Neutrophil (primary cell): ENCODE measurements at regions not wholly inside any gene's neighbourhood (a gene's known extent, or its start where the extent isn't known, plus 50 kb on each side); places are given as distances from the start of the nearest gene placed in this dataset.
"Not testable (repeated sequence)": the region's sequence is repeated elsewhere in the genome, so short reads cannot be mapped to it uniquely, and the experiment has no call there.

ENCODE experiments used
- H3K27ac ChIP-seq: fragments of 200-600 bp; sonication (generic); 2 replicates; pipeline ENCODE4 v1.5.1; 2016; ENCODE audit warnings: mild to moderate bottlenecking, moderate library complexity
- H3K27me3 ChIP-seq: fragments of 200-600 bp; sonication (generic); 2 replicates; pipeline ENCODE4 v1.6.0; 2016; ENCODE audit warnings: mild to moderate bottlenecking
- H3K36me3 ChIP-seq: fragments of 200-600 bp; sonication (generic); 2 replicates; pipeline ENCODE4 v1.5.1; 2017
- H3K4me1 ChIP-seq, 2 experiments: fragments of 200-600 bp in 1 of 2; sonication (generic) in 1 of 2; 1 replicate in 1 of 2; 2 replicates in 1 of 2; pipeline versions ENCODE4 v1.5.1 to v1.6.1; 2013 to 2016; ENCODE audit warnings: low read depth in 1 of 2, low read length in 1 of 2, mild to moderate bottlenecking in 1 of 2, moderate library complexity in 1 of 2; ENCODE audit not compliant: control insufficient read depth in 1 of 2, insufficient read depth in 1 of 2
- H3K4me3 ChIP-seq, 2 experiments: fragments of 200-600 bp in 1 of 2; sonication (generic) in 1 of 2; 1 replicate in 1 of 2; 2 replicates in 1 of 2; pipeline ENCODE4 v1.5.1; 2013 to 2016; ENCODE audit warnings: low read depth in 1 of 2, low read length in 1 of 2, mild to moderate bottlenecking in 1 of 2, moderate library complexity in 1 of 2
- H3K9me3 ChIP-seq: fragments of 200-600 bp; sonication (generic); 2 replicates; pipeline ENCODE4 v1.5.1; 2016
- TF ChIP-seq, protein P1 (sequence below): fragments of 200-600 bp; sonication (generic); IDR thresholded peaks from 2 replicates; pipeline ENCODE4 v1.5.1; 2016; ENCODE audit warnings: antibody characterized with exemption

- Histone ChIP-seq H3K4me3 (no peak overlapping the region), H3K27me3 (no peaks in the 10 kb centered on the region), H3K27ac (no peak overlapping the region), H3K9me3 (no peaks in the 10 kb centered on the region), H3K4me1 (no peaks in the 10 kb centered on the region), H3K36me3 (no peaks in the 10 kb centered on the region)
- TF ChIP-seq, protein P1, sequence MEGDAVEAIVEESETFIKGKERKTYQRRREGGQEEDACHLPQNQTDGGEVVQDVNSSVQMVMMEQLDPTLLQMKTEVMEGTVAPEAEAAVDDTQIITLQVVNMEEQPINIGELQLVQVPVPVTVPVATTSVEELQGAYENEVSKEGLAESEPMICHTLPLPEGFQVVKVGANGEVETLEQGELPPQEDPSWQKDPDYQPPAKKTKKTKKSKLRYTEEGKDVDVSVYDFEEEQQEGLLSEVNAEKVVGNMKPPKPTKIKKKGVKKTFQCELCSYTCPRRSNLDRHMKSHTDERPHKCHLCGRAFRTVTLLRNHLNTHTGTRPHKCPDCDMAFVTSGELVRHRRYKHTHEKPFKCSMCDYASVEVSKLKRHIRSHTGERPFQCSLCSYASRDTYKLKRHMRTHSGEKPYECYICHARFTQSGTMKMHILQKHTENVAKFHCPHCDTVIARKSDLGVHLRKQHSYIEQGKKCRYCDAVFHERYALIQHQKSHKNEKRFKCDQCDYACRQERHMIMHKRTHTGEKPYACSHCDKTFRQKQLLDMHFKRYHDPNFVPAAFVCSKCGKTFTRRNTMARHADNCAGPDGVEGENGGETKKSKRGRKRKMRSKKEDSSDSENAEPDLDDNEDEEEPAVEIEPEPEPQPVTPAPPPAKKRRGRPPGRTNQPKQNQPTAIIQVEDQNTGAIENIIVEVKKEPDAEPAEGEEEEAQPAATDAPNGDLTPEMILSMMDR, result no peak
These were observed 73.5 kb upstream of the VCAM1 start for GRCh38 chr1:100646001-100646400.

GRCh38 chr1:100649146-100649545, 70.4 kb upstream of the VCAM1 start:
- no peaks in the 10 kb centered on the region for H3K4me1 ChIP-seq
- H3K36me3 ChIP-seq, result no peaks in the 10 kb centered on the region
- H3K9me3 ChIP-seq, result no peaks in the 10 kb centered on the region
- H3K4me3 ChIP-seq, result no peak overlapping the region
- no peaks in the 10 kb centered on the region for H3K27me3 ChIP-seq
- no peak overlapping the region for H3K27ac ChIP-seq
- TF ChIP-seq, protein P1, result no peak

DNA sequence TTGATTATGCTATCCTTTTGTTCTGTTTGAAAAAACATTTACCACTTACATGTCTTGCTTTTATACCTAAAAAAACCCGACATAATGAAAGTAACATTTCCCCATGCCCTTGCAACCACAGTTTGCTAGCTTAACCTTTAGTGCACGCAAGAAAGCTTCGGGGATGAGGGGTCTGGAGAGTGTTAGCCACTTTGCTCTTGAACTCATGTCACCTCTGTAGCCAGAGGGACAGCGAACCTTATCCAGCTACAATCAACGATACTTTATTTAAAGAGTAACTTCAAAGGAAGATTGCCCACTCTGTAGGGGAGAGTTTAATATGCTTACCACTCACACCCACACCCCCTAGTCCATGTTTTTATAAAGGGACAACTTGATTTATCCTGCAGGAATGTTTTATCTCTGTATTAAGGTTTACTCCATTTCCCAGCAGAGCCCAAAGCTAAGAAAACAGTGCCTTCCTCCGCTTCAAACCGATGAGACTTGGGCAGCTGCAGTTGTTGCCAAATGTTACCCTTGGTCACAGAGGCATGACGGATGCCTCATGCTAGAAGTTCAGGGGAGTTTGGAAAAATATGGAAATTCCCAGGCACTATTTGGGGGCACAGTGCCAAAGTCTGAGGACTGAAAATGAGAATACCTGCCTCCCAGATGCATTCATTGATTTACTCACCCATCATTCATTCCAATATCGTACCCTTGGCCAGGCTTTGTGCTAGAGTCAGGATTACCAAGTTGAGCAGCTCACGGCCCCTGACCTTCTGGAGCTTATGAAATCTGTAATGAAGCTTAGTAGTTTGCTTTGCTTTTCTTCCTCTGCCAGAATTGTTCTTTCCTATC, 61.4 kb upstream of the VCAM1 start:
- TF ChIP-seq, protein P1, result no peak
- no peaks in the 10 kb centered on the region for H3K36me3 ChIP-seq
- no peaks in the 10 kb centered on the region for H3K27me3 ChIP-seq
- H3K9me3 ChIP-seq, result no peaks in the 10 kb centered on the region
- no peaks in the 10 kb centered on the region for H3K4me1 ChIP-seq
- H3K27ac ChIP-seq, result no peak overlapping the region
- no peak overlapping the region for H3K4me3 ChIP-seq

- H3K4me1 ChIP-seq, result no peaks in the 10 kb centered on the region
- H3K4me3 ChIP-seq, result no peak overlapping the region
- TF ChIP-seq, protein P1, result no peak
- H3K27ac ChIP-seq, result no peak overlapping the region
- no peaks in the 10 kb centered on the region for H3K27me3 ChIP-seq
- H3K9me3 ChIP-seq, result no peaks in the 10 kb centered on the region
- H3K36me3 ChIP-seq, result no peaks in the 10 kb centered on the region
These were observed 60.9 kb upstream of the VCAM1 start for GRCh38 chr1:100658716-100659026.

GRCh38 chr1:100661176-100661575, 58.4 kb upstream of the VCAM1 start:
- H3K4me3 ChIP-seq, result no peak overlapping the region
- TF ChIP-seq, protein P1, result no peak
- no peaks in the 10 kb centered on the region for H3K36me3 ChIP-seq
- no peaks in the 10 kb centered on the region for H3K27me3 ChIP-seq
- no peak overlapping the region for H3K27ac ChIP-seq
- no peaks in the 10 kb centered on the region for H3K9me3 ChIP-seq
- no peaks in the 10 kb centered on the region for H3K4me1 ChIP-seq

- H3K27ac ChIP-seq, H3K9me3 ChIP-seq, H3K4me3 ChIP-seq, H3K36me3 ChIP-seq, H3K4me1 ChIP-seq, H3K27me3 ChIP-seq: not testable (repeated sequence)
These were observed 51.0 kb upstream of the VCAM1 start for GRCh38 chr1:100668494-100668893.
